Muscle layer of duodenum (tissue), 2 donors: ENCODE measurements at regions not wholly inside any gene's neighbourhood (a gene's known extent, or its start where the extent isn't known, plus 50 kb on each side); places are given as distances from the start of the nearest gene placed in this dataset.
"Not testable (repeated sequence)": the region's sequence is repeated elsewhere in the genome, so short reads cannot be mapped to it uniquely, and the experiment has no call there.

Source experiments
- H3K27ac ChIP-seq: one replicate; pipeline ENCODE4 v1.7.0; 2013; ENCODE audit warnings: mild to moderate bottlenecking, low read length
- H3K27me3 ChIP-seq: one replicate; pipeline ENCODE4 v1.7.0; 2013; ENCODE audit warnings: low read depth, mild to moderate bottlenecking, control low read depth, low read length
- H3K36me3 ChIP-seq, 2 donors: one replicate each; pipeline ENCODE4 v1.7.0; 2013; ENCODE audit warnings: low read length in 2 of 2, control low read depth in 1 of 2, mild to moderate bottlenecking in 1 of 2; ENCODE audit not compliant: insufficient read depth in 2 of 2, control insufficient read depth in 1 of 2
- H3K4me1 ChIP-seq, 2 donors: one replicate each; pipeline ENCODE4 v1.7.0; 2013; ENCODE audit warnings: low read length in 2 of 2, mild to moderate bottlenecking in 2 of 2, control low read depth in 1 of 2, moderate library complexity in 1 of 2; ENCODE audit not compliant: insufficient read depth in 2 of 2, control insufficient read depth in 1 of 2
- H3K4me3 ChIP-seq, 2 donors: one replicate each; pipeline ENCODE4 v1.7.0; 2013; ENCODE audit warnings: low read length in 2 of 2, low read depth in 1 of 2, mild to moderate bottlenecking in 1 of 2
- H3K9me3 ChIP-seq, 2 donors: one replicate each; pipeline ENCODE4 v1.7.0; 2013; ENCODE audit warnings: low read length in 2 of 2, control low read depth in 1 of 2, mild to moderate bottlenecking in 1 of 2; ENCODE audit not compliant: control insufficient read depth in 1 of 2
- donor health status: healthy.

GRCh38 chr6:71232890-71233289 is 55.7 kb upstream of the OGFRL1 start:
- not testable (repeated sequence) for H3K36me3 ChIP-seq, H3K4me3 ChIP-seq, H3K4me1 ChIP-seq, H3K27ac ChIP-seq, H3K9me3 ChIP-seq, H3K27me3 ChIP-seq

GRCh38 chr6:71236926-71237434 is 51.6 kb upstream of the OGFRL1 start:
- H3K36me3 ChIP-seq, result no peaks in the 10 kb centered on the region
- no peaks in the 10 kb centered on the region for H3K27me3 ChIP-seq
- no peaks in the 10 kb centered on the region for H3K4me1 ChIP-seq
- H3K4me3 ChIP-seq, result no peak overlapping the region
- no peaks in the 10 kb centered on the region for H3K9me3 ChIP-seq
- H3K27ac ChIP-seq, result no peak overlapping the region

GRCh38 chr6:71238351-71238750 is 50.3 kb upstream of the OGFRL1 start:
- Histone ChIP-seq H3K4me3 (no peak overlapping the region), H3K9me3 (no peaks in the 10 kb centered on the region), H3K4me1 (no peaks in the 10 kb centered on the region), H3K36me3 (no peaks in the 10 kb centered on the region), H3K27ac (no peak overlapping the region), H3K27me3 (no peaks in the 10 kb centered on the region)
